ENCODE measurements at regions not wholly inside any gene's neighbourhood (a gene's known extent, or its start where the extent isn't known, plus 50 kb on each side); places are given as distances from the start of the nearest gene placed in this dataset.

DNA sequence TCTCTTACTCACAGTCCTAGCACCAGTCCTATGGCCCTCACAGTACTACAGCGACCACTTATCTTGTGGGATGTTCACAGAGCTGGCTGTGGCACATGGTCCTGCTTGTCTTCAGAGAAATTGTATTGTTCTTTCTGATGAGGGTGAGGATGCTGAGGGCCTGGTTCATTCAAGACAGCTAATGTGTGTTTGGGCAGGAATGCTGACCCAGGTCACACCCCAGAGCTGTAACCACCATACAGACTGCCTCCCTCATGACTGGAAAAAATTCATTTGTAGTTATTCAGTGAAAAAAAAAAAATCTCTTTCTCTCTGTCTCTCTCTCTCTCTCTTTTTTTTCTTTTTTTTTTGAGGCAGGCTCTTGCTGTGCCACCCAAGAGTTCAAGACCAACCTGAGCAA, 83.5 kb downstream of the KLF6 start:
- no peaks in the 10 kb centered on the region for H3K9me3 ChIP-seq (ENCODE audit: control insufficient read depth in 2 of 2, low read length in 2 of 2)
- DNase-seq (no peak), ATAC-seq (ENCODE audit: low read depth in 2 of 2) (no peak)
- peak overlapping the region in 1 of 3 donors; percentile 57 for H3K27ac Mint-ChIP-seq
- H3K36me3 Mint-ChIP-seq = no peaks in the 10 kb centered on the region
- no peaks in the 10 kb centered on the region for H3K36me3 ChIP-seq (ENCODE audit: control insufficient read depth, insufficient read depth, low read length)
- no peak overlapping the region for H3K4me3 Mint-ChIP-seq
- no peak overlapping the region for H3K27ac ChIP-seq (ENCODE audit: insufficient read depth, low read length, poor library complexity, severe bottlenecking)
- no peaks in the 10 kb centered on the region for H3K27me3 ChIP-seq (ENCODE audit: control insufficient read depth, insufficient read depth, low read length)
- no peaks in the 10 kb centered on the region for H3K27me3 Mint-ChIP-seq
- H3K9me3 Mint-ChIP-seq = peaks cover 0 to 4% (median 0%) of the 10 kb centered on the region in 7 donors
- no peak overlapping the region for H3K4me3 ChIP-seq (ENCODE audit: low read depth, low read length)
- no peaks in the 10 kb centered on the region for H3K4me1 ChIP-seq (ENCODE audit: control insufficient read depth, insufficient read depth, low read length, poor library complexity, severe bottlenecking)
- H3K4me1 Mint-ChIP-seq = peaks cover 0 to 3% (median 0%) of the 10 kb centered on the region in 4 donors

DNA sequence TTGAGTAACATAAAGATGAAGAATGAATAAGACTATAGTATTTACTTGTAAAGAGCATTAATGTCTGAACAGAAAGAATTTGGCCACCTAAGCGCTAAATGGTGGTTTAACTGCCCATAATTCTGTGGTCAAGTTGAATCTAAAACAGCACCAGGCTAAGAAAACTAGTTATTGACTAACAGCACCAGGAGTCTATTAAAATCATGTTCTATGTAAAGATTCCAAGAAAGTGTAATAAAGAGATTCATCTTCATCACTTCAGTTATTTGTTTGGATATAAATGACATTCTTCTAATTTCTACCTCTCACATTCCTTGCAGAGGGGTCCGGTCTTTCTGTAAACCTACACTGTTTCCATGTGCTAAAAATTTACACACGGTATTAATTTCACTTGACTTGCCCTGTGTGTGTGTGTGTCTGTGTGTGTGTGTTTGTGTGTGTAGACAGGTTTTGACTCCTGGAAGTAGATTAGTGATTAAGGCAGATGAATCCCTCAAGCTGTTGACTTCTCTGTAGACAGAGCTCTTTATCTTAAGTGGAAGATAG, 84.4 kb downstream of the KLF6 start:
- Histone ChIP-seq H3K36me3 (ENCODE audit: control insufficient read depth, insufficient read depth, low read length) (no peaks in the 10 kb centered on the region), H3K27me3 (ENCODE audit: control insufficient read depth, insufficient read depth, low read length) (no peaks in the 10 kb centered on the region), H3K4me1 (ENCODE audit: control insufficient read depth, insufficient read depth, low read length, poor library complexity, severe bottlenecking) (no peaks in the 10 kb centered on the region), H3K4me3 (ENCODE audit: low read depth, low read length) (no peak overlapping the region), H3K27ac (ENCODE audit: insufficient read depth, low read length, poor library complexity, severe bottlenecking) (no peak overlapping the region), H3K9me3 (ENCODE audit: control insufficient read depth in 2 of 2, low read length in 2 of 2) (no peaks in the 10 kb centered on the region)
- Mint-ChIP-seq H3K9me3 (peaks cover 0 to 4% (median 0%) of the 10 kb centered on the region in 7 donors), H3K4me3 (no peak overlapping the region), H3K27me3 (no peaks in the 10 kb centered on the region), H3K4me1 (peaks cover 0 to 3% (median 0%) of the 10 kb centered on the region in 4 donors), H3K36me3 (no peaks in the 10 kb centered on the region), H3K27ac (peak overlapping the region in 2 of 3 donors; percentile 17 to 58)
- DNase-seq (no peak), ATAC-seq (ENCODE audit: low read depth in 2 of 2) (no peak)

DNA sequence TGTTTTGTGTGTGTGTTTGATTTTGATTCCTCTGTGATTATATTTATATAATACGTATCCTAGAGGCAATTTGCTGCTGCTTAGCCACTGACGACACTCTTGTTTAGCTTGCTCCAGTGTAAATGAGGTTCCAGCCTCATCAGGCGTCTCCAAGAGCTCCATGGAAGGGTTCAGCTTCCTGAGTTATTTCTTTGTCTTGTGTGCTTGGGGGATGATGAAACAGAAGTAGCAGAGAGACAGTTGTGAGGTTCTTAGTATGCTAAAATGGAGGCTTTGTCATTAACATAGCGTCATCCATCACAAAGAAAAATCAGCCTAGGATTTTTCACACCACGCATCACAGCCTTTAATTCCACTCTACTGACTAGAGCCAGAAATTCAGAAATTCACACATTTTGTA, 85.1 kb downstream of the KLF6 start:
- Mint-ChIP-seq H3K27me3 (peaks cover 3% of the 10 kb centered on the region), H3K4me1 (peaks cover 0 to 3% (median 0%) of the 10 kb centered on the region in 4 donors), H3K9me3 (peaks cover 0 to 2% (median 0%) of the 10 kb centered on the region in 7 donors), H3K36me3 (no peaks in the 10 kb centered on the region), H3K27ac (no peak overlapping the region), H3K4me3 (no peak overlapping the region)
- Histone ChIP-seq H3K36me3 (ENCODE audit: control insufficient read depth, insufficient read depth, low read length) (no peaks in the 10 kb centered on the region), H3K27me3 (ENCODE audit: control insufficient read depth, insufficient read depth, low read length) (no peaks in the 10 kb centered on the region), H3K9me3 (ENCODE audit: control insufficient read depth in 2 of 2, low read length in 2 of 2) (no peaks in the 10 kb centered on the region), H3K4me1 (ENCODE audit: control insufficient read depth, insufficient read depth, low read length, poor library complexity, severe bottlenecking) (no peaks in the 10 kb centered on the region), H3K4me3 (ENCODE audit: low read depth, low read length) (no peak overlapping the region), H3K27ac (ENCODE audit: insufficient read depth, low read length, poor library complexity, severe bottlenecking) (no peak overlapping the region)
- ATAC-seq (ENCODE audit: low read depth in 2 of 2) (no peak), DNase-seq (no peak)

DNA sequence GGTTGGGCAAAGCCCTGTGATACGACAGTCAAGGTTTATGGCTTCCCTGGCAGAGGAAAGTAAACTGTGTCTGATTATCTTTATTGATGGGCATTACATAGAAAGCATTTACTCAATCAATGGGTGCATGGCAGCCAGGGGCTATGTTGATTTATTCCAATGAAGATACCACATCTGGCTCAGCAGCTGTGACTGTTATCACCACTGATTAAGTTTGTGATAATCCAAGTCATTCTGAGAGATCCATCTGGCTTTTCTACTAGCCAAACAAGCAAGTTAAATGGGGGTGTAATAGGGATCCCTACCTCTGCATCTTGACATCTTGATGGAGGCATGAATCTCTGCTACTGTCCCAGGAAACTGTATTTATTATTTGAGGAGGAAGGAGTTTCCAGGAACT, 86.7 kb downstream of the KLF6 start:
- Mint-ChIP-seq H3K27ac (no peak overlapping the region), H3K27me3 (peaks cover 4% of the 10 kb centered on the region), H3K9me3 (peaks cover 0 to 2% (median 0%) of the 10 kb centered on the region in 7 donors), H3K4me3 (no peak overlapping the region), H3K36me3 (no peaks in the 10 kb centered on the region), H3K4me1 (peaks cover 0 to 3% (median 0%) of the 10 kb centered on the region in 4 donors)
- Histone ChIP-seq H3K27ac (ENCODE audit: insufficient read depth, low read length, poor library complexity, severe bottlenecking) (no peak overlapping the region), H3K27me3 (ENCODE audit: control insufficient read depth, insufficient read depth, low read length) (no peaks in the 10 kb centered on the region), H3K4me1 (ENCODE audit: control insufficient read depth, insufficient read depth, low read length, poor library complexity, severe bottlenecking) (no peaks in the 10 kb centered on the region), H3K4me3 (ENCODE audit: low read depth, low read length) (no peak overlapping the region), H3K9me3 (ENCODE audit: control insufficient read depth in 2 of 2, low read length in 2 of 2) (no peaks in the 10 kb centered on the region), H3K36me3 (ENCODE audit: control insufficient read depth, insufficient read depth, low read length) (no peaks in the 10 kb centered on the region)
- DNase-seq = no peak
- ATAC-seq (ENCODE audit: low read depth in 2 of 2) = no peak

DNA sequence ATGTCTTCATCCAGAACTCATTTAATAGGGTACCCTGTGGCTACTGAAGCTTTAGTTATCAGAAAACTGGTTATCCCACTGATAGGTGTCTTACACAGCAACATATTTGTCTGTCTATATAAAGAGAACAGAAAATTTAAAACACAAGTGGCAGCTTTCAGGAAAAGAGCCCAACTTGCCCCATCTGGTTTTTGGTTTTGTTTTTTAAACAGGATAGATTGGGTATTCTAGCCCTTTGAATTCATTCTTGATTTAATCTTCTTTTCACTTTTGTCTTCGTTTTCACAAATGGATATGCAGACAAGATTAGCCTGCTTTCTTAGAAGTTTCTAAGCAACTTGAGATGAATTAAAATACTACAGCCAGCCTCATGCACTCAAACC, 91.3 kb downstream of the KLF6 start:
- H3K4me1 ChIP-seq (ENCODE audit: control insufficient read depth, insufficient read depth, low read length, poor library complexity, severe bottlenecking) = no peaks in the 10 kb centered on the region
- H3K36me3 ChIP-seq (ENCODE audit: control insufficient read depth, insufficient read depth, low read length) = no peaks in the 10 kb centered on the region
- no peaks in the 10 kb centered on the region for H3K9me3 ChIP-seq (ENCODE audit: control insufficient read depth in 2 of 2, low read length in 2 of 2)
- H3K4me3 ChIP-seq (ENCODE audit: low read depth, low read length) = no peak overlapping the region
- ATAC-seq (ENCODE audit: low read depth in 2 of 2) (no peak), DNase-seq (no peak)
- Mint-ChIP-seq H3K4me1 (no peaks in the 10 kb centered on the region), H3K9me3 (no peaks in the 10 kb centered on the region), H3K36me3 (no peaks in the 10 kb centered on the region), H3K27me3 (peaks cover 4% of the 10 kb centered on the region), H3K4me3 (no peak overlapping the region), H3K27ac (no peak overlapping the region)
- no peaks in the 10 kb centered on the region for H3K27me3 ChIP-seq (ENCODE audit: control insufficient read depth, insufficient read depth, low read length)
- H3K27ac ChIP-seq (ENCODE audit: insufficient read depth, low read length, poor library complexity, severe bottlenecking) = no peak overlapping the region

DNA sequence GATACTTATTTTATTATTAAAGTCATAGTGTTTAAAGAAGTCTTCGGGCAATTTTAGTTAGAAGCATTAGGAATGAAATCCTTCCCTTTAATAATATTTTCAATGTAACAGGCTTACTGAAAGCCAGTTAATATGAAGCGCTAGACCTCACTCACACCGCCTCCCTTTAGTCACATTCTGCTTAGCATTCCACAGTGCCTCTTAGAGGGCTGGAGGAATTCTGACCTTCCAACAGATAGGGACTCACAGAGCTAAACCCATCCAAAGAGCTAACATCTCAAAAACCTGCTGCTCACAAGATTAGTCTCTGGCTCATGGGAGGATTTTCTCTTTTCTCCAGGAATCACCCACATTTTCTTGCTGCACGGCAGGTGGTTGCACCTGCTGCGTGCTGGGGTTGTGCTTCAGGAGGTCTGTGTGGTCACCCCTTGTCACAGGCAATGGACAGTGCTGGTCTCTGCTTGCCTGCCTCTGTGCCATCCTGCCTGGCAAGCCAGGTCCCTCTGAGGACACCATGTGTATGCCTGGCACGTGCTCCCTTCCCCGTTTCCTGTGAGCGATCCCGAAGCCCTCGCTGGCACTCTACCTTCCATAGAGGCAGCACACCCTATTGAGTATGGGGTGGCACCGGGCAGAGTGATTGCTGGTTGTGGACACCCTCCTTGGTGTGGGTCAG, 91.8 kb downstream of the KLF6 start:
- H3K4me1 Mint-ChIP-seq = no peaks in the 10 kb centered on the region
- Histone ChIP-seq H3K27me3 (ENCODE audit: control insufficient read depth, insufficient read depth, low read length) (no peaks in the 10 kb centered on the region), H3K9me3 (ENCODE audit: control insufficient read depth in 2 of 2, low read length in 2 of 2) (no peaks in the 10 kb centered on the region), H3K36me3 (ENCODE audit: control insufficient read depth, insufficient read depth, low read length) (no peaks in the 10 kb centered on the region), H3K4me1 (ENCODE audit: control insufficient read depth, insufficient read depth, low read length, poor library complexity, severe bottlenecking) (no peaks in the 10 kb centered on the region), H3K4me3 (ENCODE audit: low read depth, low read length) (no peak overlapping the region), H3K27ac (ENCODE audit: insufficient read depth, low read length, poor library complexity, severe bottlenecking) (no peak overlapping the region)
- H3K36me3 Mint-ChIP-seq = no peaks in the 10 kb centered on the region
- DNase-seq = no peak
- H3K27ac Mint-ChIP-seq = no peak overlapping the region
- H3K9me3 Mint-ChIP-seq = no peaks in the 10 kb centered on the region
- no peak overlapping the region for H3K4me3 Mint-ChIP-seq
- no peak for ATAC-seq (ENCODE audit: low read depth in 2 of 2)
- H3K27me3 Mint-ChIP-seq = peaks cover 4% of the 10 kb centered on the region

DNA sequence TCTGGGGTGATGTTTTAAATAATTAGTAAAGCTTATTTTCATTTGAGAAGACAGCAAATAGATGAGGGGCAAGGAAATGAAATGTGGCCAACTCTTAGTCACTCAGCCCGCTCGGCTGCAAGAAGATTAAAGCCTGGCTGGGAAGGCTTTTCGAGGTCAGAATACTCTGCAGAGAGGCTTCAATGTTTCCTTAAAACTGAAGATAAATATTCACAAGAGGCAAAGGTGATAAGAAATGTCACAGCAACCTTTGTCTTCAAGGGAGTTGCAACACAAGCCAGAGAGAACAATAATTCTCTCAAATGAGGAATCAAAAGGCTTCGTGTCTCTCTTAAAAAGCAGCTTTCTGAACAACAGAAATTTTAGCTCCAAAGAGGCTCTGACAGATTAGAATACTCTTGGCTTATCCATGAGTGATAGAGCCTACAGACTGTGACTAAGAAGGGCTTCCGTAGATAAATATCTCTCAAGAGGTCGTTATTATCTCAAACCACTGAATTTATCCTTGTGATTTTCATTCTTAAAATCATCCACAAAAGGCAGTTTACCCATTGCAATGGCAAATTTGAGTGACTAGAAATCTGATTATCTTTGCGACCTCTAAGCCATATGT, 92.5 kb downstream of the KLF6 start:
- H3K27me3 Mint-ChIP-seq = peaks cover 4% of the 10 kb centered on the region
- H3K27ac ChIP-seq (ENCODE audit: insufficient read depth, low read length, poor library complexity, severe bottlenecking) = no peak overlapping the region
- H3K36me3 Mint-ChIP-seq = no peaks in the 10 kb centered on the region
- H3K4me1 Mint-ChIP-seq = no peaks in the 10 kb centered on the region
- no peak overlapping the region for H3K4me3 Mint-ChIP-seq
- no peak overlapping the region for H3K4me3 ChIP-seq (ENCODE audit: low read depth, low read length)
- no peaks in the 10 kb centered on the region for H3K36me3 ChIP-seq (ENCODE audit: control insufficient read depth, insufficient read depth, low read length)
- H3K9me3 Mint-ChIP-seq = peaks cover 0 to 1% (median 0%) of the 10 kb centered on the region in 7 donors
- H3K4me1 ChIP-seq (ENCODE audit: control insufficient read depth, insufficient read depth, low read length, poor library complexity, severe bottlenecking) = no peaks in the 10 kb centered on the region
- H3K9me3 ChIP-seq (ENCODE audit: control insufficient read depth in 2 of 2, low read length in 2 of 2) = no peaks in the 10 kb centered on the region
- DNase-seq (no peak), ATAC-seq (ENCODE audit: low read depth in 2 of 2) (no peak)
- peak overlapping the region in 2 of 3 donors; percentile 26 to 52 for H3K27ac Mint-ChIP-seq
- no peaks in the 10 kb centered on the region for H3K27me3 ChIP-seq (ENCODE audit: control insufficient read depth, insufficient read depth, low read length)

DNA sequence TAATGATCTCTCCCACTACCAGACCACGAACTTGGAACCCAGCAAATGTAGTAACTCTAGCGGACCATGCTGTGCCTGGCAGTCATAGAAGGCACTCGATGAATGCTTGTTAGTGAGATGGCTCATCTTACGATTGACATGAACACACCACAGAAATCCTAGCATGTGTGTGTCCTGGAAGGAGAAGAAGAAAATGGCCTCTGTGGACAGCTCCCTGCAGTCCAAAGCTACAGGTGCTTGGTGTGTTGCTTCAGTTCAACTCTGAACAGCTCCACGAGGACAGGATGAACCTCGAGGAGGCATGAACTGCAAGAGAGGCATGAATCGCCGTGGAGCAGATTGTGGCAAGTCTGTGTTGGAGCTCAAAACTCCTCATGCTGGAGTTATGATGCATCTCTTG, 93.5 kb downstream of the KLF6 start:
- Mint-ChIP-seq H3K27ac (no peak overlapping the region), H3K4me1 (no peaks in the 10 kb centered on the region), H3K27me3 (peaks cover 4% of the 10 kb centered on the region), H3K4me3 (no peak overlapping the region), H3K36me3 (no peaks in the 10 kb centered on the region), H3K9me3 (peaks cover 0 to 2% (median 0%) of the 10 kb centered on the region in 7 donors)
- no peaks in the 10 kb centered on the region for H3K9me3 ChIP-seq (ENCODE audit: control insufficient read depth in 2 of 2, low read length in 2 of 2)
- no peak overlapping the region for H3K27ac ChIP-seq (ENCODE audit: insufficient read depth, low read length, poor library complexity, severe bottlenecking)
- no peak overlapping the region for H3K4me3 ChIP-seq (ENCODE audit: low read depth, low read length)
- no peak for ATAC-seq (ENCODE audit: low read depth in 2 of 2)
- no peak for DNase-seq
- H3K27me3 ChIP-seq (ENCODE audit: control insufficient read depth, insufficient read depth, low read length) = no peaks in the 10 kb centered on the region
- H3K4me1 ChIP-seq (ENCODE audit: control insufficient read depth, insufficient read depth, low read length, poor library complexity, severe bottlenecking) = no peaks in the 10 kb centered on the region
- H3K36me3 ChIP-seq (ENCODE audit: control insufficient read depth, insufficient read depth, low read length) = no peaks in the 10 kb centered on the region
